ENCODE measurements at regions not wholly inside any gene's neighbourhood (a gene's known extent, or its start where the extent isn't known, plus 50 kb on each side); places are given as distances from the start of the nearest gene placed in this dataset.
"Not testable (repeated sequence)": the region's sequence is repeated elsewhere in the genome, so short reads cannot be mapped to it uniquely, and the experiment has no call there.

- Histone ChIP-seq H3K9me3 (peaks cover 0 to 3% (median 0%) of the 10 kb centered on the region in 4 donors), H3K4me1 (peaks cover 0 to 16% (median 0%) of the 10 kb centered on the region in 4 donors), H3K27ac (peak overlapping the region in 3 of 4 donors; percentile 58 to 77 (median 63)), H3K36me3 (peaks cover 0 to 38% (median 0%) of the 10 kb centered on the region in 3 donors), H3K27me3 (no peaks in the 10 kb centered on the region), H3K4me3 (no peak overlapping the region)
- no peak for DNase-seq (ENCODE audit: low spot score in 2 of 2)
- WGBS, 2 donors: 49 to 53% methylated on average over 11 of the region's 11 CpGs
- TF ChIP-seq EP300 (IDR thresholded peaks at IDR 0.05): no peak
- TF ChIP-seq CTCF (IDR thresholded peaks at IDR 0.05): no peak
- no peak for TF ChIP-seq POLR2A (IDR thresholded peaks at IDR 0.05)
Measured at GRCh38 chr20:19875376-19876221, 117.5 kb downstream of the RIN2 start.

GRCh38 chr20:19876828-19877460, 118.9 kb downstream of the RIN2 start:
- peaks cover 0 to 26% (median 0%) of the 10 kb centered on the region in 3 donors for H3K36me3 ChIP-seq
- no peak for TF ChIP-seq POLR2A (IDR thresholded peaks at IDR 0.05)
- TF ChIP-seq EP300 (IDR thresholded peaks at IDR 0.05): no peak
- TF ChIP-seq CTCF (IDR thresholded peaks at IDR 0.05): no peak
- no peaks in the 10 kb centered on the region for H3K27me3 ChIP-seq
- 70 to 71% methylated on average over 5 of the region's 5 CpGs for WGBS, 2 donors
- no peak overlapping the region for H3K4me3 ChIP-seq
- peak overlapping the region in 2 of 4 donors; percentile 58 to 77 for H3K27ac ChIP-seq
- peaks cover 0 to 3% (median 0%) of the 10 kb centered on the region in 4 donors for H3K9me3 ChIP-seq
- H3K4me1 ChIP-seq: peaks cover 0 to 16% (median 0%) of the 10 kb centered on the region in 4 donors
- no peak for DNase-seq (ENCODE audit: low spot score in 2 of 2)

GRCh38 chr20:19879874-19880255, 121.8 kb downstream of the RIN2 start:
- 93 to 97% methylated on average over 4 of the region's 4 CpGs for WGBS, 2 donors
- H3K27me3 ChIP-seq; H3K4me3 ChIP-seq; H3K36me3 ChIP-seq; DNase-seq (ENCODE audit: low spot score in 2 of 2); H3K9me3 ChIP-seq; H3K27ac ChIP-seq: not testable (repeated sequence)
- peaks cover 0 to 24% (median 2%) of the 10 kb centered on the region in 4 donors for H3K4me1 ChIP-seq

GRCh38 chr20:19880256-19881079, 122.4 kb downstream of the RIN2 start:
- no peak for DNase-seq (ENCODE audit: low spot score in 2 of 2)
- Histone ChIP-seq H3K4me1 (peaks cover 0 to 25% (median 5%) of the 10 kb centered on the region in 4 donors), H3K9me3 (no peaks in the 10 kb centered on the region), H3K36me3 (no peaks in the 10 kb centered on the region), H3K27ac (no peak overlapping the region), H3K4me3 (no peak overlapping the region), H3K27me3 (no peaks in the 10 kb centered on the region)
- no peak for TF ChIP-seq EP300 (IDR thresholded peaks at IDR 0.05)
- no peak for TF ChIP-seq POLR2A (IDR thresholded peaks at IDR 0.05)
- no peak for TF ChIP-seq CTCF (IDR thresholded peaks at IDR 0.05)
- 93 to 96% methylated on average over 10 of the region's 10 CpGs for WGBS, 2 donors

GRCh38 chr20:19881080-19881840, 123.2 kb downstream of the RIN2 start:
- no peaks in the 10 kb centered on the region for H3K9me3 ChIP-seq
- peaks cover 0 to 25% (median 11%) of the 10 kb centered on the region in 4 donors for H3K4me1 ChIP-seq
- no peaks in the 10 kb centered on the region for H3K27me3 ChIP-seq
- DNase-seq (ENCODE audit: low spot score in 2 of 2): no peak
- H3K36me3 ChIP-seq: no peaks in the 10 kb centered on the region
- H3K27ac ChIP-seq: no peak overlapping the region
- TF ChIP-seq CTCF (IDR thresholded peaks at IDR 0.05) (no peak), POLR2A (IDR thresholded peaks at IDR 0.05) (no peak), EP300 (IDR thresholded peaks at IDR 0.05) (no peak)
- WGBS, 2 donors: 96 to 97% methylated on average over 3 of the region's 3 CpGs
- H3K4me3 ChIP-seq: no peak overlapping the region

Measured in tibial nerve (tissue), 4 donors.